GM19397 (cell line): ENCODE measurements at regions not wholly inside any gene's neighbourhood (a gene's known extent, or its start where the extent isn't known, plus 50 kb on each side); places are given as distances from the start of the nearest gene placed in this dataset.

Source experiments
- ATAC-seq: cut with Tn5 transposase; IDR thresholded peaks from one replicate; pipeline ENCODE4 v1.9.1; 2021; ENCODE audit warnings: mild to moderate bottlenecking, moderate library complexity; ENCODE audit not compliant: unreplicated experiment

DNA sequence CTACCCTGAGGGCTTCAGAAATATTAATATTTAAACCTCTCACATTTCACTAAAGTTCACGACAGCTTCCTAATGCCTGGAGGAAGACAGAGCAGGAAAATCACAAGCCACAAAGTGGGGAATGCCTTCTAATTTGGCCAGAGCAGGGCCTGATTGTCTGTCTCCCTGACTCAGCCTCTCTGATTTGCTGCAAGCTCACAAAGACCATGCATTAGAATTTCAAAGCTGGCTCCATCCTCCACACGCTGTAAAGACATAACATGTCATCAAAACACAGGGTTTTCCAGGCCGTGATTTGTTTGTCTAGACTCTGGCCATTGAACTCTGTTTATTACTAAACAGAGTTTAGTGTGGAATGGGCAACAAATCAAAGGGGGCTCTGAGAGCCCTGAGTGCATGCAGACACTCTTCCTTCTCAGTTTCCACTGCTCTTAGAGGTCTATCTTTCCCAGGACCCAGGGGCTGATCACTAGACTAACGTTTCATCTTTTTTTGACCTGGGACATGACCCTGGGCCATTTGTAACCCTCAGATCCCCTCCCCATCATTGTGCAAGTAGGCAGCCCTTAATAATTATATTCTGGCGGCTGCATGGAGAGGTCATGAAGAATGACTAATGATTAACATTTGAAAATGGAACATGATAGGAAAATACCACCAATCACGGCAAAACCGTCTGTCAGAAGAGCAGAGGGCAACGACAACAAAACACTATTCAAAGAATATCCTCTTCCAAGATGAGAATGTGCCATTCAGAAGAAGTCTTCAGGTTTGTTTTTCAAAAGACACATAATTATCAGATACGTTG lies 140.2 kb downstream of the ENC1 start:
- ATAC-seq, result no peak

DNA sequence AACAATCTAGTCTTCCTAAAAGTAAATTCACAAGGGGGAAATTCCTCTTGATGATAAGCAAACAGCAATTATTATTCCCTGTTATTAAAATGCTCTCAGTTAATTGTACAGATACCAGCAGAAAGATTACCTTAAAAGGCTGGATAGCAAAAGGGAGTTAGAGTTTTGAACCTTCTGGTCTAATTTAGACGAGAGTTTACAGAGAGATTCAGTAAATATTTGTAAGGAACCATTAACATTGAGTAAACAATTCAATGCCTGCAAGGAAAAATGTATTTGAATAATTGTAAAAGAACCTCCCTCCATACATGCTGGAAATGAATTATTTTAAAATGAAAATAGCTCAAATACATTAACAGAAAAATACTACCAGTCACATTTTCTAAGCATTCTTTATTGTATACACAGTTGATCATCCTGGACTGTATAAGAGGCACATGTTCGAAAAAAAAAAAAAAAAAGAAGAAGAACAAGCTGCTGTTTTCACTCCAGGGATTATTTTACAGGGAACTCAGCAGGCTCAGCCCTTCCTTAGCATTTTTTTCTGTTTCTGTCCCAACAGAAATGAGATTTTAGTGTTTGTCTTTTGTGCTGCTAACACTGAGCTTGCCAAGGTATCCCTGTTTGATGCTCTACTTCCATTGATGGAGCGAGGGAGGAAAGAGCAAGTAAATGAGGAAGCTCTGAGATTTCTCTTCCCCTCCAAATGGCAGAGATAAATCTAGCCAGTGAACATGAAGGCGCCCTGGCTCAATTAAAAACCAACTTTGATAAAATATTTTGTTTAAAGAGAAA lies 141.1 kb downstream of the ENC1 start:
- ATAC-seq, result no peak

DNA sequence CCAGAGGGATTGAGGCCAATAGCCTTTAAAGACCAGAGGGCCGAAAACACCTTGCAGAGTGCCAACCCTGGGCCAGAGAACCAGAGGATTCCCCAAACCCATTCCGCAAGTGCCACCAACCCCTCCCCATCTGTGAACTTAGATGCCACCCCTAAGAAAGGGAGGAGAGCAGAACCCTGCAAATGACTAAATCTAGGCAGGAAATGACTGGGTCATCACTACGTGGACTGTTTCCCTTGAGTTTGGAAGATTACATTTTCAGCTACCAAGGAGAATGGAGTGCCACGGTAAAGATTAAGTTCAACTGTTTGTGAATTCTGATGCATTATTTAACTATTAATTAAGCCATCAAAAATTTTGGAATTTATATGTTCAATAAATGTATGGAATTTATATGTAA lies 142.8 kb downstream of the ENC1 start:
- no peak for ATAC-seq

DNA sequence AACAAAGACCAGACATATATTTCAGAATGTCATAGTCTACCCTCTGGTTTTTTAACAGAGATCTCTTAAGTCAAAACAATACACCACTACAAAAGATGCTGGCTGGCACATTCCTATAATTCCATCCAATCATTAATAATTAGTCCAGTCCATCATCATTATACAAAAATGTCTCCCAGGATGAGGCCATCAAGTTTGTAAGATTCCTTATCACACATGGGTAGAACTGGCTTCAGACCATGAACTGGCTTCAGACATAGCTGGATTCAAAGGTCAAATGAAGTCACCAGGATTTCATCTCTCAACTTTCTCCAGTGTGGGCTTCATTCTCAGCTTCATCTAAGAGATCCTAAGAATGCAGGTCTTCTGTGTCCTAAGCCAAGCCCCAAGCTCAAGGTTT lies 147.1 kb downstream of the ENC1 start:
- no peak for ATAC-seq

DNA sequence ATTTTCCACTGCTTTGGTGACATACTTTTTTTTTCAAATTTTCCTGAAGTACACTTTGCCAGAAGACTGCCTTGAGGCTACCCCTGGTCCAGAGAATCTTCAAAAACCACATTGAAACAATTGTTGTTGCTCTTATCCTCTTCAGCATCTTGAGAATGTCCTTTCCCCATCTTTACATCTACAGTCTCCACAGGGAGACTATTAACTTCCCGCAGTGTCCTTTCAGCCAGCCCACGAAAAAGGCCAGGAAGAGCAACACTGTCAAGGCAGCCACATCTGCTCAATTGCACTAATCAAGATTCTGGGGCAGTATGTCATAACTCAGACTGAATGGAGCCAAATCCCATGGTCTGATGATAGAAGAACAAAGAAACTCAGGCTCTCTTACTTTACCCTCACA lies 148.3 kb downstream of the ENC1 start:
- no peak for ATAC-seq

DNA sequence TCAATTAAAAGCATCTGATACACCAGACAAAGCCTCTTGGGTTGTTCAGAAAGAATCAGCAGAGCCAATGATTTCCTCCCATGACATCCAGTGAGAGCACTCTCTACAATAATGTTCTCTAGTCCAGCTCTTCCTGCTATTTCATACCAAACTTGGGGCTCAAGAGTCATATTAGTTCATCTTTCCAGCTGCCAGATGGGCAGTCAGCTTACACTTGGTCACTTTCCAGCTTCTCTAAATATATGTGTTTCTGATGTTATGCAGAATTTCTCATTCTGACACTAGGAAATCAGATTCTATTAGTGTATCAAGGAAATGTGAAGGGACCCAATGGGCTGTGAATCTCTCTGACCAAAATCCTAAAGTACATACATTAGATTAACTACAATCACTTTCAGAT lies 148.9 kb downstream of the ENC1 start:
- no peak for ATAC-seq

DNA sequence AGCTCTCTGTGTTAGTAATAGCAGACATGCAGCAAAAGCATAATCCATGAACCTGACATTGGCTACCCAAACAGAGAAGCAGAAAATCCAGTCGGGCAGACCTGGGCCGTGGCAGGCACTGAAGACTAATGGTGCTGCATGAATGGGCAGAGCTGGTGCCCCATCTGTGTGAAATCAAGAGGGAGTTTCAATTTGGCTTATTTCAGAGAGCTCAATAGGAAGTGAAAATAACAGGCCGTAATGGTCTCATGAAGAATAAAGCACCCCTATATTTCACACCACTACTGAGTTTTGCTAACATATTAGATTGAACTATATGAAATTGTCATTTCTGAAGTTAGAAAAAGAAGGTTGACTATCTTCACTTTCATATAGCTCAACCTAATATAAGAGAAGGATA lies 149.7 kb downstream of the ENC1 start:
- peak; percentile 95 for ATAC-seq

DNA sequence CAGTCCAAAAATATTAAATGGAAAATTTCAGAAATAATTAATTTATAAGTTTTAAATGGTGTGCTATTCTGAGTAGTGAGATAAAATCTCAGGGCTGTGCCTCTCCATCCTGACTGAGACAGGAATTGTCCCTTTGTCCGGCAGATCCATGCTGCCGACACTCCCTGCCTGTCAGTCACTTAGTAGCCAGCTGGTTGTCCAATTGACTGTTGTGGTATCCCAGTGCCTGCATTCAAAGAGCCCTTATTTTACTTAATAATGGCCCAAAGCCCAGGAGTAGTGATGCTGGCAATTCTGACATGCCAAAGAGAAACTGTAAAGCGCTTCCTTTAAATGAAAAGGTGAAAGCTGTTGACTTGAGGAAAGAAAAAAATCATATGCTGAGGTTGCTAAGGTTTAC lies 157.5 kb downstream of the ENC1 start:
- no peak for ATAC-seq

DNA sequence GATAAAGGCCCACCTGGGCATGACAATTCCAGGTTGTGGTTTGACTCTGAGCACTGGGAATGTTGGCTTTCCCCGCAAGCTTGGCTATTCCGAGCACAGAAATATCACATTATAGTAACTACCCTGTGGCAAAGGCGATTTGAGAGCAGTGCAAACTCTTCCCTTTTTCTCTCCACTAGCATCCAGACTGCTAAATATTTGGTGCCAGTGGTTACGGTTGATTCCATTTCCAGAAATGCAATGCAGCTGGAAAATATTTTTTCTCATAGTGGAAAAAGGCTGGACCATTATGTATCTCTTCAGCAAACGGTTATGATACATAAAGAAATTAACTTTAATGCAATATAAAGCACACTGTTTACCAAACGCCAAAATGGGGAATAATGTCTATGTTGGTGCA lies 158.0 kb downstream of the ENC1 start:
- no peak for ATAC-seq

DNA sequence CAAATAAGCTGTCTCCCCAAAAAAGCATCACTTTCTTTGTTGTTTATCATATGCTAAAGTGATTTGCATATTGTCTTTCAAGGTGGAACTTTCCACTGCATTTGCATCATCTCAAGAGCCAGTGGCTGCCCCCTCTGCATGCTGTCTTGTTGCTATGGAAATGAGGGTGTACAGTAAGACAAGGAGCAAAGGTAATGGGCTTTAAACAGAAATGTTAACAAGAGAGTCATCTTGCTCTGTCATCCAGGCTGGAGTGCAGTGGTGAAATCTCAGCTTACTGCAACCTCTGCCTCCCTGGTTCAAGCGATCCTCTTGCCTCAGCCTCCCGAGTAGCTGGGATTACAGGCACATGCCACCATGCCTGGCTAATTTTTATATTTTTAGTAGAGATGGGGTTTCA lies 159.2 kb downstream of the ENC1 start:
- peak; percentile 69 for ATAC-seq

DNA sequence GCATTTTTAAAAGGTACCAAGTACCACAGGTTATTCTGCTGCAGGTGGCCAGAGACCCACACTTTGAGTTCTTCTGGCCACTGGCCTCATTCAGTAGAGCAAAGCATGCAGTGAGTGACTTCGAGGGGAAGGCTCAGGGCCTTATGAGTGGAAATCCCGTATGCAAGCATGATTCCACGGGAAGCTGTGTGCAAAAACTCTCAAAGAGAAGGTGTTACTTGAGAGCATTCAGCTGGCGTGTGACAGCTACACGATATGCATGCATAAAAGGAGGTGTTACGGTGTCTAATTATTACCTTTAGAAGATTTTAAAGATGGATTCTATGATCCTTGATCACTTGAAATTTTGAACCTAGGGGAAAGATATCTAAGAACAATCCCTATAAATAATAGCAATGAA lies 160.3 kb downstream of the ENC1 start:
- ATAC-seq, result no peak

DNA sequence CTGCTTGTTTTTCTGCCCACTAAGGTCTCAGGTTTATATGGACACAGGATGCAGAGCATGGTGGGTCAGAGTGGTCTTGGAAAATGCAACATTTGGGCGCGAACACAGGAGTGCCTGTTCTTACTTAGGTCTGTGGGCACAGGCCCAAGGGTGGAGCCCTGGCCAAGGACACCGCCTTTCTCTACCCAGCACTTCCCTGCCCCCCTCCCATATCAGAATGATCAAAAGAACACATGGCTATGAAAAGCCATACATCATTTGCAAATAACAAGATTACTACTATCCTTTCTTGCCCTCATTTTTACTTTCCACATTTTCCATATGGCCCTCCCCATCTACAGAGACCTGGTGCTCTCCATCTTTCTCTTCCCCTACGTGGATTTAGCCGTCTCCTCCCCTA lies 162.2 kb downstream of the ENC1 start:
- no peak for ATAC-seq

DNA sequence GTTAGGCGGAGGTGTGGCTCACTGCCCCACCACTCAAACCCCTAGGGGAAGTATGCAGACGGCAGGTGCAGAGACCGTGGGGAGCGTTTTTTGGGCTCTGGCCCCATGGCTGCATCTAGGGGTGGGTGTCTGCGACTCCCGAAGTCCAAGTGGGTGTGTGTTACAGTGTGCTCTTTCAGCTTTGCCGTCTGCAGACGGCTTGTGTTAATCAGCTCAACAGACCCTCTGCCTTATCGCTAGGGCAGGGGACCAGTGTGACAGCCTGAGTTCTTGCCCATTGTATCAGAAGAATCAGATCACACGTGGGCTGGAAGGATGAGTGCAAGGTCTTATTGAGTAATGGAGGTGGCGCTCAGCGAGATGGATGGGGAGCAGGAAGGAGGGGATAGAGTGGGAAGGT lies 162.8 kb downstream of the ENC1 start:
- no peak for ATAC-seq

DNA sequence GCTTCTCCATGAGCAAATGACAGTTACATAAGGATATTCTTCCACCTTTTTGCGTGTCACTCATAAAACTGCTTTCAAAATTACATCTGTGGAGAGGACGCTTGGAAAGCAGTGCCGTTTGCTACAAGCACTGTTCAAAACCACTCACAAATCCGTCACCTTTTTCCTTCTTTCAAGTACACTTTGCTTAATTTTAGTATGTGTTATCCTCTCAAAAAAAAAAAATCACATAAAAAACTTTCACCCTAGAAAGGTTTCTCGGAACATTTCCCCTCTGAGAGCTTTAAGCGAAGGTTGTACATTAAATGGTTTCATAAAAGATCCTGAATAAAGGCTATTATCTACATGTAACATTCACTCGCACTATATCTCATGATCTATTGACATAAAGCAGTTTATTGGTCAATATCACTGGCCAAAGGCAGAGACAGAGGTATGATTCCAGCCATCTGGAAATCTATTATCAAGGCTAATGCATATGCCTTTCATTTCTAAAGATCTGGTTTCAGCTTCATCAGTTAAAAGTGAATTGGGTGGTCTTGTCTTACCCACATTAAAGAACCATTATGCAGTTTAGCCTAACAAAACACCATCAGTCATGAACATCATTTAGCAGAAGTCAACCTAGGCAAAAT lies 163.6 kb downstream of the ENC1 start:
- ATAC-seq, result no peak

DNA sequence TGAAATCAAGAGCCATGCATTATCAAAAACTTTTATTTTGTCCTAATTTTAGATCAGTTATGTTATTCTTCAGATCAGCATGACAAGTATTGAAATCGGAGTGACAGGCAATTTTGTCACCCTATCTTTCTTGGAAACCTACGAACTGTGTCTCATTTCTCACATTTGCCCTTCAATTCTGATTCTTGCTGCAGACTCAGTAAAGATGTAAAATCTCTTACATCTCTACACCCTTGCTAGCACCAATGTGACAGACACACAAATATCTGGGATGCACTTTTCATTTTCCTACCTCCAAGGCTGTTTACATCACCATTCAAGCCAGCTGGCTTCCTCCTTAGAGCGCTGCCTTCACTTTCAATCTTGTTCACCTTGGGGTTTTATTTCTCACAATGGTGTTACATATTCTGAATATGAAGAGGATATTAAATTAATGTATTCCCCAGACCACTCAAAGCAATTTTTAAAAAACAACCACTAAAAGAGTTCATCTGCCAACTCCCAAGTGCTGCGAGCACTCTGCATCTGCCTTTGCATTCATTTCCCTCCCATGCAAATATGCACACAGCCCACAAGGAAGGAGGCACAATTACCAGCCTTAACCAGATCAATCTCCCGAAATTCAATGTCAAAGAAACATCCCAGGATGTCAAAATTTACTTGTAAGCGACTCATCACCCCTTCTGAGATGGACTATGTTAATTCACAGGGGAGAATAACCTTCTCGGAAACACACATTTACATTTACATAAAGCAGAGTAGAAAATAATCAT lies 164.3 kb downstream of the ENC1 start:
- no peak for ATAC-seq

DNA sequence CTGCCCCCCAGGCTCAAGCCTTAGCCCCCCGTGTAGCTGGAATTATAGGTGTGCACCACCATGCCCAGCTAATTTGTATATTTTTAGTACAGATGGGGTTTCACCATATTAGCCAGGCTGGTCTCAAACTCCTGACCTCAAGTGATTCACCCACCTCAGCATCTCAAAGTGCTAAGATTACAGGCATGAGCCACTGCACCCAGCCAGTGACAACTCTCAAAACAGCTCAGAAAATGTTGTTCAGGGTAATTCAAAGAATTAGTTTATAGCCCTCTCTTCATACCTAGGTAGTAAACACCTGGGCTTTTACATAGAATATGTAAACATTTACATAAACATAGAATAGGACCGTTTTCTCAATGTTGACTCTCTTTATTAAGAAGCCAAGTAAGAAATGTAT lies 168.7 kb downstream of the ENC1 start:
- ATAC-seq, result no peak

DNA sequence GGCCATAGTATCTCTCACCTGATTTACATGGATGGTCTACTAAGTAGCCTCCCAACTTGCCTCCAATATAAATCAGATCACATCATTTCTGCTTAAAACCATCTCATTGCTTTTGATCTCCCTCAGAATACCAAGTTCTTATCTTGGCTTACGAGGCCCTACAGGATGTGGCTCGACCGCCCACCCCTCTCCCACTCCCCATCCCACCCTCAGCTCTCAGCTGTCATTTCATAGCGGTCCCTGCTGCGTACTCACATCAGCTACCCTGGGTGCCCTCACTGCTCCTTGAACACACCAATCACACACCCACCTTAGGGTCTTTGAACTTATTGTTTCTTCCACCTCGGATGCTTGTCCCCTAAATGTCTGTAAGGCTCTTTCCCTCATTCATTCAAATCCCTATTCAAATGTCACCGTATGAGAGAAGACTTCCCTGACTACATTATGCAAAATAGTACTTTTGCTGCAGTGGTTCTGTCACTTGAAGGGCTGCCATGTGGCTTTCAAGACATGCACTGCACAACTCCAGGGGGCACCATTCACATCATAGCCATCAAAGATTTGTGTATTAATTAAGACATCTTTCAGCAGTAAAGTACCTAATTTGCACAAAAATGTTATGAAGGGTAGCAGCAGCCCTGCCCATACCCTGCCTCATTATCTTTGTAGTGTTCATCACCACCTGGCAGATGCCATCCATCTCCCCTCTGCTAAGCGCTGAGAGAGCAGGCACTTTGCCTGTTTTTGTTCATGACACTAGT lies 171.1 kb downstream of the ENC1 start:
- no peak for ATAC-seq

DNA sequence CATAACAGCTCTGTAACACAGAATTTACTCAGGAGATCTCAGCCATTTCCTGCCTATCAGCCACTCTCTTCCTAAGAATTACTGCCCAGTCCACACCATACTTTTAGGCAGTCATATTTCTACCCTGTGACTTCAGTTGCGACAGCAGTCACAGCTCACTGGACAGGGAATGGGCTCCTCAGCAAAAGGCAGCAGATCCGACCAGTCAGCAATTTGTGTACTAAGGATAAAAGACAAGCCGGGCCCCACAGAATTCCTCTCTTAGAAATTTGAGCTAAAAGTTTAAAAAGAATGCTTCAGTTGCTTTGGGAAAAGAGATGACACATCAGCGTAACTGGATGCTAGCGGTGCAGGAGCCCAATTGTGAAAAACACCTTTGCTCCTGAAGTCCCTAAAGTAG lies 172.1 kb downstream of the ENC1 start:
- no peak for ATAC-seq

DNA sequence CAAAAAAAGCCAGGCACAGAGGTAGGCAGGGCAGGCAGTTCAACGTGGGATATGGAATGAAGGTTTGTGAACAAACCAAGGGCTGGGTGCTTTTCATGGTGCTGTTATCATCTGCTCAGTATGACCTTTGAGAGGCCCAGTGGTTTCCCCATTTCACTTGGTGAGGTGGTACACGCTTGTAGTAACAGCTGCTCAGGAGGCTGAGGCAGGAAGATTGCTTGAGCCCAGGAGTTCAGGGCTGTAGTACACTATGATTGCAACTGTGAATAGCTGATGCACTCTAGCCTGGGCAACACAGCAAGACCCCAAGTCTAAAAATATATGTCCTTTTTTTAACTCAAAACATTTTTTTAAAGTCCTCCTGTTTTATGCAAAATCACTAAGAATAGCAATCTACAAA lies 174.8 kb downstream of the ENC1 start:
- no peak for ATAC-seq

DNA sequence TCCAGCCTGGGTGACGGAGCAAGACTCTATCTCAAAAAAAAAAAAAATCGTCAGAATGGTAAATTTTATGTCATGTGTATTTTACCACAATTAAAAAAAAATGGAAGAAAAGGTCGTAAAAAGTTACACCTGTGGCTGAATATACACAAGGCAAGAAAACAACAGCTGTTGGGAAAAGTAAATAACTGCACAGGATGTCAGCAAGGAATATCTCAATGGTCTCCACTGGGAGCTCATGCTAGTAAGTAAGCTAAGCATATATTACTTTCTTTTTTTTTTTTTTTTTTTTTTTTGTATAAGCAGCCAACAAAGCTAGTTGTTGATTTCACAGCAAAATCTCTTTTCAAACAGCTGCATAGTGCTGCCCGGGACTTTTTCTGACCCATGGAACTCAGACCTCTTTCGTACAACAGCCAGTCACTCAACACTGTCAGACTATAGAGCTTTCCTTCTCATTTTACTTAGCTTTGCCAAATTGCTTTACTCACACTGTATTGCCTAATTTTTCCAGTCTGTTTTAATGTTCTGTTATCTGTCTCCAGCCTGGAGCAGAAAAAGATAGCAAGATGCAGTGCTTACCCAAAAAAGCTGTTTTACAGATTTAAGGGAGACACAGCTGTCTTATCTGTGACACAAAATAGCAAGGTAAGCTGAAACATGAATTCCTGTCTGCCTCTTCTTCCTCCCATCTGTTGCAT lies 175.9 kb downstream of the ENC1 start:
- ATAC-seq, result no peak
